SH-SY5Y (cell line): ENCODE measurements at regions not wholly inside any gene's neighbourhood (a gene's known extent, or its start where the extent isn't known, plus 50 kb on each side); places are given as distances from the start of the nearest gene placed in this dataset.

ENCODE experiments used
- GATA2 ChIP-seq: IDR thresholded peaks from 2 replicates; pipeline ENCODE4 v1.6.1; 2011; ENCODE audit warnings: mild to moderate bottlenecking, low read depth, low read length
- GATA3 ChIP-seq: IDR thresholded peaks from 2 replicates; pipeline ENCODE4 v1.6.1; 2011; ENCODE audit warnings: low read depth, mild to moderate bottlenecking, low read length, moderate library complexity

DNA sequence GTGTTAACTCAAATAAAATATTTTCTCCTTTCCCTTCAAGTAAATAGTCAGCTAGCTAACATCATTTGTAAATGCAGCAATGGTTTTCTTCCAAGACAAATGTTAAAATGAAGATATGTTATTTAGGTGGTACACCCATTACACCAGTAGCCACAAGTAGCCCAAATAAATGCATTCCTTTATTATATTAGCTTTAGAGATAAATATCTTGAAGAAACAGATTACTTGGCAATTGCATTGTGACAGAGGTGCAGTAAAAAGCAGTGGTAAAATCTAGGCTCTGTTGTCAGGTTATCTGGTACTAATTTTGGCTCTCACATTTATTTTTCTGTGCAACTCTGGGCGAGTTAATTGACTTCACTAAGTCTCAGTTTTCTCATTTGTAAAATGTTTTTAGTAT, 193.0 kb downstream of the NAA11 start:
- TF ChIP-seq GATA2 (no peak), GATA3 (no peak)
